NT2/D1 (cell line): ENCODE measurements at regions not wholly inside any gene's neighbourhood (a gene's known extent, or its start where the extent isn't known, plus 50 kb on each side); places are given as distances from the start of the nearest gene placed in this dataset.

Experiments used
- DNase-seq: peaks from one replicate; pipeline ENCODE4 v3.0.0-alpha.2; 2011; ENCODE audit warnings: low read depth, low spot score
- H3K27me3 ChIP-seq: 2 replicates; pipeline ENCODE4 v1.6.0; 2011; ENCODE audit warnings: mild to moderate bottlenecking; ENCODE audit not compliant: insufficient read length, insufficient read depth
- H3K36me3 ChIP-seq: 2 replicates; pipeline ENCODE4 v1.6.1; 2011; ENCODE audit warnings: mild to moderate bottlenecking, low read length, mixed read lengths; ENCODE audit not compliant: insufficient read depth, insufficient read length
- H3K4me1 ChIP-seq: 2 replicates; pipeline ENCODE4 v1.5.1; 2011; ENCODE audit not compliant: insufficient read depth, insufficient read length
- H3K4me3 ChIP-seq: 2 replicates; pipeline ENCODE4 v1.5.1; 2011; ENCODE audit warnings: low read depth; ENCODE audit not compliant: insufficient read length
- H3K9ac ChIP-seq: 2 replicates; pipeline ENCODE4 v1.6.0; 2011; ENCODE audit warnings: low read depth; ENCODE audit not compliant: insufficient read length
- H3K9me3 ChIP-seq: 2 replicates; pipeline ENCODE4 v1.5.1; 2011; ENCODE audit warnings: mild to moderate bottlenecking, low read length; ENCODE audit not compliant: insufficient read depth
- SUZ12 ChIP-seq: IDR thresholded peaks from 2 replicates; pipeline ENCODE4 v1.6.1; 2011; ENCODE audit not compliant: insufficient read length, insufficient read depth; ENCODE audit errors: extremely low read depth
- YY1 ChIP-seq: IDR thresholded peaks from 2 replicates; pipeline ENCODE4 v1.6.1; 2011; ENCODE audit not compliant: insufficient read length, insufficient read depth
- ZNF274 ChIP-seq: IDR thresholded peaks from 2 replicates; pipeline ENCODE4 v1.6.1; 2011; ENCODE audit warnings: mild to moderate bottlenecking, low read depth, low read length

DNA sequence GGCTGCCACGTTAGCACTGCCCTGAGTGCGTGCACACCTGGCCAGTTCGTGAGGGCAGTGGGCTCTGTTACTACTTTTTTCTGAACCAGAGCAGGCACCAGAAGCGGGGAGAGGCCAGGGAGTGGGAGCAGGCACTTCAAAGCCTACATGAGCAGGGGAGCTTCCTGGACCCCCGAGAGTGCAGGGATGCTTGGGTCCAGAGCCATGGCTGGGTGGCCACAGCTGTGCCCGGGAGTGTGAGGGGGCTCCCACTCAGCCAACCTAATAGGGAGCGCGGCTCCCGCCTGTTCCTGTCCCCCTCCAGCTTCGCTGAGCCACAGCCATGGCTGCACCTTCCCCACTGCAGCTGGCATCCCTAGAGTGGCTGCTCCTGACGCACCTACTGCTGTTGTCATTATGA, 1423.3 kb downstream of the SI start:
- H3K36me3 ChIP-seq: no peaks in the 10 kb centered on the region
- no peaks in the 10 kb centered on the region for H3K27me3 ChIP-seq
- no peaks in the 10 kb centered on the region for H3K9me3 ChIP-seq
- no peak overlapping the region for H3K9ac ChIP-seq
- no peak overlapping the region for H3K4me3 ChIP-seq
- no peaks in the 10 kb centered on the region for H3K4me1 ChIP-seq
- DNase-seq: no peak
- TF ChIP-seq SUZ12 (no peak), YY1 (no peak), ZNF274 (no peak)

DNA sequence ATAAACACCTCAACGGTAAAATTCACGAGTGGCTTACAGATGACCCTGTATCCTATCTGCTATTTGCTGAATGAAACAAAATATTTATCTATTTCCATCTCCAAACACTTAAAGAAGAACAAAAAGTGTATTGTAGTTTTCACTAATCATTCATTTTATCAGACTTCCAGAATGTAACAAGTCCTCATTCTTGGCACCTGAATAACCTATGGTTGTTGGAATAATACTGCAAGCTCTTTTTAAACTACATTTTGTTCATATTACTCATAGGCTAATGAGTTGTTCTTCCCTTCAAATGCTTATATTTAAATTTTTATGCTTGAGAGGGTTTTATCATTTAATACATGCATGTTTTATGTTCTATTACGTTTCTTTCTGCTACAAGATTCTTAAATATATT, 1434.1 kb downstream of the SI start:
- Histone ChIP-seq H3K27me3 (no peaks in the 10 kb centered on the region), H3K9me3 (no peaks in the 10 kb centered on the region), H3K9ac (no peak overlapping the region), H3K4me3 (no peak overlapping the region), H3K4me1 (no peaks in the 10 kb centered on the region), H3K36me3 (no peaks in the 10 kb centered on the region)
- TF ChIP-seq ZNF274: no peak
- TF ChIP-seq YY1: no peak
- no peak for TF ChIP-seq SUZ12
- no peak for DNase-seq

DNA sequence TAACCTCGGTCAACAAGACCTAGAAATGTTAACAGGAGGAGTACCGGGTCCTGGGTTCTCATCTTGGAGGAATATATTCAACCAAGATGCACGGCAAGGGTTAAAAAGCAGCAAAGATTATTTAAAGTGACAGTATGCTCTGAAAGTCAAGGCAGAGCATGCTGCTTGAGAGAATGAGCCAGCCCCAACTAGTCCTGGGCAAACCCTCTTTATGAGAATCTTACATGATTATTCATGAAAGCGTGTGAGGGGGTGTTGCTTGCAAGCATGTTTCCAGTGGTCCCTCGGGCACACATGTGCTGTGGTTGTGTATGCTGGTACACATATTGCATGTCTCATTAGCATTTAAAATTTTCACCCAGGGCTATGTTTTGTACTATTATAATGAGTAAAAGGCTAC, 1445.6 kb downstream of the SI start:
- DNase-seq: no peak
- H3K9me3 ChIP-seq: no peaks in the 10 kb centered on the region
- H3K4me1 ChIP-seq: no peaks in the 10 kb centered on the region
- no peak overlapping the region for H3K9ac ChIP-seq
- H3K27me3 ChIP-seq: no peaks in the 10 kb centered on the region
- TF ChIP-seq SUZ12 (no peak), ZNF274 (no peak), YY1 (no peak)
- H3K36me3 ChIP-seq: no peaks in the 10 kb centered on the region
- no peak overlapping the region for H3K4me3 ChIP-seq

DNA sequence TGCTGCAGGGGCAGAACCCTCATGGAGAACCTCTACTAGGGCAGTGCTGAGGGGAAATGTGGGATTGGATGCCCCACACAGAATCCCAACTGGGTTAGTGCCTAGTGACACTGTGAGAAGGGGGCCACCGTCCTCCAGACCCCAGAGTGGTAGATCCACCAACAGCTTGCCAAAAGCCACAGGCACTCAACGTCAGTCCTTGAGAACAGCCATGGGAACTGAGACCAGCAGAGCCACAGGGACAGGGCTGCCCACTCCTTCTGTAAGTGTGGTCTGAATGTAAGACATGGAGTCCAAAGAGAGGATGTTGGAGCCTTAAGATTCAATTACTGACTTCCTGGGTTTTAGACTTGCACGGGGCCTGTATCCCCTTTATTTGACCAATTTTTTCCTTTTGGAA, 1451.5 kb downstream of the SI start:
- Histone ChIP-seq H3K36me3 (no peaks in the 10 kb centered on the region), H3K4me3 (no peak overlapping the region), H3K9me3 (no peaks in the 10 kb centered on the region), H3K27me3 (no peaks in the 10 kb centered on the region), H3K9ac (no peak overlapping the region), H3K4me1 (no peaks in the 10 kb centered on the region)
- no peak for DNase-seq
- TF ChIP-seq SUZ12 (no peak), YY1 (no peak), ZNF274 (no peak)

DNA sequence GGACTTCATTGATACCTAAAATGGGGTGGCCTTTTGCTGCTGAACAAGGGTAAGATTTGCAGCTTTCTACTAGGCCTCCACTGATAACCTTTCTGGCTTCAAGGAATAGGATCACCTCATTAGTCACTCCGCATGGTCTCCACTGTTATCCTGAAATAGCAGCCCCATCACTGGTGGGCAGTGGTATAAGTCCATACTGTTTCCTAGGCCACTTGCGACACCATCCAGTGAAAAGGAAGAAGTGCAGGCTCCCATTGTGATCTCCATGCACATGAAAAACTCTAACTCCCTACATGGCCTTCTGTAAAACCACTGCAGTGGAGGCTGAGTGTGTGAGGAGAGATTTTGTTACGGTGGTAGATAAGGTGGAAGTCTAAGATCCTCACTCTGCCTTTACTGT, 1455.9 kb downstream of the SI start:
- peak; percentile 30 for DNase-seq
- H3K27me3 ChIP-seq: no peaks in the 10 kb centered on the region
- H3K4me1 ChIP-seq: no peaks in the 10 kb centered on the region
- TF ChIP-seq ZNF274 (no peak), SUZ12 (no peak), YY1 (no peak)
- H3K36me3 ChIP-seq: no peaks in the 10 kb centered on the region
- no peaks in the 10 kb centered on the region for H3K9me3 ChIP-seq
- no peak overlapping the region for H3K9ac ChIP-seq
- H3K4me3 ChIP-seq: no peak overlapping the region

DNA sequence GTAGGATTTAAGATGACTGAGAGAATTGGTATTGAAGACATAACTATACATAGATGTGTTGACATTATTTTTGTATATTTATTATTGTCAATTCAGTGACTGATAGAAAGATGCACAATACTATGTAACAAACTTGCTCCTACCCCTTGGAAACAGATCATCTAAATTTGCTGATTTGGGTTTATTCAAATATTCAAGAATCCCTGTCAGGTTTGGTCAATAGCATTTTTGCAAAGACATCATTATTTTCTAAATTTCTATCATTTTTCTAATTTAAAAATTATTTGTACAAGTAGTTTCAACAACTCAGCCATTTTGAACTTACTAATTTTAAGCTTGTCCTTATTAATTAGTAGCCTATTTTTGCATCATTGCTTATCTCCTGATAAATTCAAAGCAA, 1463.4 kb downstream of the SI start:
- H3K9ac ChIP-seq: no peak overlapping the region
- TF ChIP-seq YY1 (no peak), ZNF274 (no peak), SUZ12 (no peak)
- no peaks in the 10 kb centered on the region for H3K36me3 ChIP-seq
- H3K4me1 ChIP-seq: no peaks in the 10 kb centered on the region
- H3K4me3 ChIP-seq: no peak overlapping the region
- H3K27me3 ChIP-seq: no peaks in the 10 kb centered on the region
- DNase-seq: no peak
- H3K9me3 ChIP-seq: no peaks in the 10 kb centered on the region

DNA sequence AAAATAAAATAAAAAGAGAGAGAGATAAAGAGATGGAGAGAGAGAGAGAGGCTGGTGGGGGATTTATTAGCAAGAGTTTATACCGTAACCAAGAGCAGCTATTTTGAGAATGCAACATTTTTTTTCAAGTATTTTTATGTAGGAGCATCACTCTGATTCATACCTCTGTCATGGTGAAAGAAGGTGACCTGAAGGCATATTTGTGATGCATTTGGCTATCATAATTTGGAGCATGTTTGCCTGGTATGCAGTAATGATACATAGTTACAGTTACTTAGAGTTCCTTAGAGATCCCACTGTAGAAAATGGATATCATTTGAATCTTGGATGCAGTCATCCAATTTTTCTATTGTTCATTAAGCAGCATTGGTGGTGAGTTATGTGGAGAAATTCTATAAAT, 1472.4 kb downstream of the SI start:
- Histone ChIP-seq H3K9ac (no peak overlapping the region), H3K27me3 (no peaks in the 10 kb centered on the region), H3K36me3 (no peaks in the 10 kb centered on the region), H3K4me3 (no peak overlapping the region), H3K4me1 (no peaks in the 10 kb centered on the region), H3K9me3 (no peaks in the 10 kb centered on the region)
- TF ChIP-seq YY1 (no peak), ZNF274 (no peak), SUZ12 (no peak)
- no peak for DNase-seq

DNA sequence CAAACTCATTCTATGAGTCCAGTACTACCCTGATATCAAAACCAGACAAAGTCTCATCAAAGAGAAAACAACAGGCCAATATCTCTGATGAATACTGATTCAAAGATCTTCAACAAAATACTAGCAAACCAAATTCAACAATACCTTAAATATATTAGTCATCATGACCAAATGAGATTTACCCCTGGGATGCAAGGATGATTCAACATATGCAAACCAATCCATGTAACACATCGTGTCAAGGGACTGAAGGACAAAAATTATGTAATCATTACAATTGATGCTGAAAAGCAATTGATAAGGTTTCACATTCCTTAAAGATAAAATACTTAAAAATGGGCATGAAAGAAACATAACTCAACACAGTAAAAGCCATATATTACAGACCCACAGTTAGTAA, 1476.9 kb downstream of the SI start:
- H3K9ac ChIP-seq: no peak overlapping the region
- no peak overlapping the region for H3K4me3 ChIP-seq
- no peaks in the 10 kb centered on the region for H3K36me3 ChIP-seq
- no peaks in the 10 kb centered on the region for H3K27me3 ChIP-seq
- TF ChIP-seq ZNF274 (no peak), SUZ12 (no peak), YY1 (no peak)
- no peaks in the 10 kb centered on the region for H3K4me1 ChIP-seq
- no peak for DNase-seq
- no peaks in the 10 kb centered on the region for H3K9me3 ChIP-seq
